Progenitor cell of endocrine pancreas (in vitro differentiated cells): ENCODE measurements at regions not wholly inside any gene's neighbourhood (a gene's known extent, or its start where the extent isn't known, plus 50 kb on each side); places are given as distances from the start of the nearest gene placed in this dataset.
"Not testable (repeated sequence)": the region's sequence is repeated elsewhere in the genome, so short reads cannot be mapped to it uniquely, and the experiment has no call there.

Experiments
- DNase-seq: peaks from one replicate; pipeline ENCODE4 v3.0.0; 2021; ENCODE audit warnings: low spot score; ENCODE audit not compliant: unreplicated experiment
- H3K27ac Mint-ChIP-seq: 2 replicates; pipeline ENCODE4 v1.8.0; 2021; ENCODE audit warnings: mild to moderate bottlenecking, moderate library complexity, mixed read lengths
- H3K27me3 Mint-ChIP-seq: 2 replicates; pipeline ENCODE4 v1.8.0; 2021; ENCODE audit warnings: mixed read lengths
- H3K36me3 Mint-ChIP-seq: 2 replicates; pipeline ENCODE4 v1.8.0; 2022; ENCODE audit warnings: mixed read lengths; ENCODE audit not compliant: insufficient read depth
- H3K4me1 Mint-ChIP-seq: 2 replicates; pipeline ENCODE4 v1.8.0; 2021; ENCODE audit warnings: low read depth, mixed read lengths
- H3K4me3 Mint-ChIP-seq: 2 replicates; pipeline ENCODE4 v1.8.0; 2021; ENCODE audit warnings: low read depth, mild to moderate bottlenecking, moderate library complexity, mixed read lengths
- H3K9me3 Mint-ChIP-seq: 2 replicates; pipeline ENCODE4 v1.8.0; 2021; ENCODE audit warnings: low read depth, mixed read lengths
- CTCF ChIP-seq: fragments of 200-600 bp; sonication (generic); IDR thresholded peaks from one replicate; pipeline ENCODE4 v1.5.0; 2021; ENCODE audit warnings: antibody characterized with exemption, mild to moderate bottlenecking; ENCODE audit not compliant: unreplicated experiment

GRCh38 chr6:65988006-65988405, 281.0 kb upstream of the EYS start:
- TF ChIP-seq CTCF = no peak
- Mint-ChIP-seq H3K27ac (no peak overlapping the region), H3K9me3 (no peaks in the 10 kb centered on the region), H3K27me3 (no peaks in the 10 kb centered on the region), H3K4me3 (no peak overlapping the region), H3K36me3 (no peaks in the 10 kb centered on the region), H3K4me1 (peaks cover 2% of the 10 kb centered on the region)
- no peak for DNase-seq

GRCh38 chr6:65984089-65984488, 277.1 kb upstream of the EYS start:
- Mint-ChIP-seq H3K4me1 (peaks cover 2% of the 10 kb centered on the region), H3K27me3 (no peaks in the 10 kb centered on the region), H3K27ac (no peak overlapping the region), H3K9me3 (peaks cover 5% of the 10 kb centered on the region), H3K4me3 (no peak overlapping the region), H3K36me3 (no peaks in the 10 kb centered on the region)
- no peak for DNase-seq
- TF ChIP-seq CTCF = no peak

GRCh38 chr6:65979120-65979519, 272.1 kb upstream of the EYS start:
- no peak for DNase-seq
- no peak overlapping the region for H3K27ac Mint-ChIP-seq
- H3K9me3 Mint-ChIP-seq = peaks cover 5% of the 10 kb centered on the region
- no peaks in the 10 kb centered on the region for H3K4me1 Mint-ChIP-seq
- no peaks in the 10 kb centered on the region for H3K27me3 Mint-ChIP-seq
- TF ChIP-seq CTCF = no peak
- H3K4me3 Mint-ChIP-seq = no peak overlapping the region
- no peaks in the 10 kb centered on the region for H3K36me3 Mint-ChIP-seq

- H3K4me3 Mint-ChIP-seq, H3K27me3 Mint-ChIP-seq, DNase-seq, H3K9me3 Mint-ChIP-seq, H3K36me3 Mint-ChIP-seq, H3K27ac Mint-ChIP-seq, H3K4me1 Mint-ChIP-seq: not testable (repeated sequence)
These were observed 264.2 kb upstream of the EYS start for GRCh38 chr6:65971252-65971651.

- H3K27ac Mint-ChIP-seq = no peak overlapping the region
- no peaks in the 10 kb centered on the region for H3K27me3 Mint-ChIP-seq
- H3K4me1 Mint-ChIP-seq = no peaks in the 10 kb centered on the region
- no peak for TF ChIP-seq CTCF
- H3K9me3 Mint-ChIP-seq = peaks cover 3% of the 10 kb centered on the region
- DNase-seq = no peak
- no peaks in the 10 kb centered on the region for H3K36me3 Mint-ChIP-seq
- H3K4me3 Mint-ChIP-seq = no peak overlapping the region
These were observed 257.2 kb upstream of the EYS start for GRCh38 chr6:65964261-65964660.

- no peak for TF ChIP-seq CTCF
- H3K27me3 Mint-ChIP-seq = no peaks in the 10 kb centered on the region
- no peaks in the 10 kb centered on the region for H3K36me3 Mint-ChIP-seq
These were observed 248.0 kb upstream of the EYS start for GRCh38 chr6:65955034-65955433.

More at GRCh38 chr6:65955034-65955433, 248.0 kb upstream of the EYS start:
- no peak for DNase-seq
- Mint-ChIP-seq H3K4me1 (no peaks in the 10 kb centered on the region), H3K27ac (no peak overlapping the region), H3K4me3 (no peak overlapping the region), H3K9me3 (no peaks in the 10 kb centered on the region)
